GM12865 (cell line): ENCODE measurements at regions not wholly inside any gene's neighbourhood (a gene's known extent, or its start where the extent isn't known, plus 50 kb on each side); places are given as distances from the start of the nearest gene placed in this dataset.

Experiments
- DNase-seq: peaks from one replicate; pipeline ENCODE4 v3.0.0; 2010; ENCODE audit warnings: low read depth
- H3K4me3 ChIP-seq: 2 replicates; pipeline ENCODE4 v1.5.1; 2011; ENCODE audit warnings: mild to moderate bottlenecking, low read depth, low read length, control low read depth
- CTCF ChIP-seq: IDR thresholded peaks from 2 replicates; pipeline ENCODE4 v1.5.1; 2011; ENCODE audit warnings: low read length, control low read depth, low read depth, inconsistent platforms; ENCODE audit not compliant: insufficient read depth; ENCODE audit errors: missing control alignments

- no peak overlapping the region for H3K4me3 ChIP-seq
- DNase-seq, result no peak
- TF ChIP-seq CTCF, result no peak
Observed at GRCh38 chr5:67467110-67467509, 270.5 kb upstream of the CD180 start.

GRCh38 chr5:67465537-67466207 lies 269.1 kb upstream of the CD180 start:
- no peak for TF ChIP-seq CTCF
- no peak overlapping the region for H3K4me3 ChIP-seq
- peak; percentile 34 for DNase-seq

DNA sequence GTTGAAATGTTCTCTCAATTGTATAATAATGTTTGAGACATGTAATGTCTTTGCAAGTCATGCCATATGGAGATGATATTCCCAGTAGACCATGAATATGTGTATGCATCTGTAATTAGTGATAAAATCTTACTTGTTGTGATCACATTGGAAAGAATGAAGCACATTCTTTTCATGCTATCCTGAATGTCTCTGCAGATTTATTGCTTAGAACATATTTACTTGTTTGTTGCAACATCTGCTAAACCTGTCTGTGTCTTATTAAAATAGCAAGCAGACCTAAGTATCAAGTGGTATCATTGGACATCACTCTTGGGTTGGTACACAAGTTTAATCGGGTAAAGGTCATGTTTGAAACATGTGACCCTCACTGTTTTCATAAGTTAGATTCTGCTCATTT lies 265.5 kb upstream of the CD180 start:
- TF ChIP-seq CTCF, result no peak
- no peak overlapping the region for H3K4me3 ChIP-seq
- DNase-seq, result no peak

DNA sequence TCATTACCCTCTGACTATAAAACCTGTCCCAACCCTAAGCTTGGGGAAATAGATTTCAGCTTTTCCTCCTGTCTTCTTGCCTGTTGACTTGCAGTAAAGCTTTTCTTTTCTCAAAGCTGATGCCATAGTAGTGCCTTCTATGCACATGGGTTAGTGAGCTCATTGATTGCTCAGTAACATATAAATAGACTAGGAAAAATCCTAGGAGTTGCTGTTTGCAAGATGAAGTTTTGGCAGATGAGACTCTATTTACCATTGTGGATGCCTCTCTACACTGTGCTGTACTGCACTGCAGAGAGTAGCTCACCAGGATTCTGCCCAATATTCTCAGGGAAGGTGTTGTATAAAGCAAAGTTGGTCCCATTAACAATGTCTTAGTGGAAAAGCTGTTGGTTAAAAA lies 262.7 kb upstream of the CD180 start:
- DNase-seq, result no peak
- TF ChIP-seq CTCF, result no peak
- no peak overlapping the region for H3K4me3 ChIP-seq

- no peak for TF ChIP-seq CTCF
- DNase-seq, result no peak
- no peak overlapping the region for H3K4me3 ChIP-seq
Observed at GRCh38 chr5:67455970-67456369, 259.4 kb upstream of the CD180 start.

DNA sequence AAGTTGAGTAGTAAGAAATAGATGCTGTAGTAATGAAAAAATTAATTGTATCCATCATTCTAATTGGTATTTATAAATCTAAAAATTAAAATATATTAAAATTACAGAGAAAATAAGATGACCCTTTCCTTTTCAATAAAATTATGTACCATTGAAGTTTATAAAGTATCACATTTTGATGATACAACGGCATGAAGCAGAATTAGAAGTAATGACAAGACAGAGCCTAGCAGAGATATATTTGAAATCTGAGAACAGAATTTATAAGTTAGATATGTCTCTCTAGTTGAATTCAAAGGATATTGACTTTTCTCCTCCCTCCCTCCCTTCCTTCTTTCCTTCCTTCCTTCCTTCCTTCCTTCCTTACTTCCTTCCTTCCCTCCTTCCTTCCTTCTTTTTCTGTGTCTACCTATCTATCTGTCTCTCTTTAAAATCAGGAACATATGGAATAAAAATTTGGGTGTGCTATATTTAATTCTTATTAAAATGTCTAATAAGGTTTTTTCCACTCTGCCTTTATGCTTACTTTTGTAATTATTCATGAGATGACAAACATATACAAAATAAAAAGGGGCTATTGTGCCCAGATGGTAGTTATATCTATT lies 258.5 kb upstream of the CD180 start:
- H3K4me3 ChIP-seq, result no peak overlapping the region
- DNase-seq, result no peak

More for the DNA sequence above, 258.5 kb upstream of the CD180 start:
- no peak for TF ChIP-seq CTCF
